Prostate gland (tissue), 2 donors: ENCODE measurements at regions not wholly inside any gene's neighbourhood (a gene's known extent, or its start where the extent isn't known, plus 50 kb on each side); places are given as distances from the start of the nearest gene placed in this dataset.

ENCODE experiments used
- CTCF ChIP-seq, 4 experiments: fragments of 200-600 bp in 2 of 4; fragments of 450-650 bp in 2 of 4; sonication (generic) in 2 of 4; IDR thresholded peaks; 1 replicate in 3 of 4; 2 replicates in 1 of 4; pipeline ENCODE4 v1.5.1; 2016 to 2019; ENCODE audit warnings: antibody characterized with exemption in 4 of 4, mild to moderate bottlenecking in 2 of 4, moderate library complexity in 2 of 4
- POLR2A ChIP-seq: fragments of 450-650 bp; IDR thresholded peaks from one replicate; pipeline ENCODE4 v1.6.1; 2016; ENCODE audit warnings: antibody characterized with exemption, mild to moderate bottlenecking
- POLR2AphosphoS5 ChIP-seq: sonication (generic); formaldehyde crosslinking; IDR thresholded peaks from one replicate; pipeline ENCODE4 v1.6.1; 2017; ENCODE audit warnings: antibody characterized with exemption

GRCh38 chr6:131443514-131443913 is 129.5 kb upstream of the ARG1 start:
- TF ChIP-seq CTCF (IDR thresholded peaks at IDR 0.05) (no peak), POLR2AphosphoS5 (no peak), POLR2A (no peak)
